AG04450 (cell line): ENCODE measurements at regions not wholly inside any gene's neighbourhood (a gene's known extent, or its start where the extent isn't known, plus 50 kb on each side); places are given as distances from the start of the nearest gene placed in this dataset.

Source experiments
- CTCF ChIA-PET: fragments of 300-600, 350-600 bp; formaldehyde crosslinking; extraction: SDS; loops from one replicate; lab custom pipeline; 2022; ENCODE audit warnings: antibody characterized with exemption, inconsistent platforms; lab: Charles Lee
- POLR2A ChIA-PET: fragments of 350-600 bp; formaldehyde crosslinking; extraction: SDS; loops from one replicate; lab custom pipeline; 2021; ENCODE audit warnings: antibody characterized with exemption, inconsistent platforms; lab: Yijun Ruan, JAX
- DNase-seq: peaks from one replicate; pipeline ENCODE4 v3.0.0-alpha.2; 2011; ENCODE audit warnings: low read depth, low spot score
- H3K27ac ChIP-seq: one replicate; pipeline ENCODE4 v1.5.1; 2012; ENCODE audit warnings: low read depth, low read length, control low read depth
- H3K27me3 ChIP-seq: one replicate; pipeline ENCODE4 v1.6.0; 2012; ENCODE audit warnings: low read length; ENCODE audit not compliant: control insufficient read depth, insufficient read depth
- H3K4me3 ChIP-seq: 2 replicates; pipeline ENCODE4 v1.5.1; 2011; ENCODE audit warnings: mild to moderate bottlenecking, low read depth, low read length, control low read depth
- H3K9me3 ChIP-seq: 2 replicates; pipeline ENCODE4 v1.5.1; 2012; ENCODE audit warnings: low read length; ENCODE audit not compliant: control insufficient read depth, insufficient read depth
- TF ChIP-seq, protein P1 (sequence below): IDR thresholded peaks from 2 replicates; pipeline ENCODE4 v1.5.1; 2011; ENCODE audit warnings: low read depth, low read length, control low read depth, inconsistent platforms

DNA sequence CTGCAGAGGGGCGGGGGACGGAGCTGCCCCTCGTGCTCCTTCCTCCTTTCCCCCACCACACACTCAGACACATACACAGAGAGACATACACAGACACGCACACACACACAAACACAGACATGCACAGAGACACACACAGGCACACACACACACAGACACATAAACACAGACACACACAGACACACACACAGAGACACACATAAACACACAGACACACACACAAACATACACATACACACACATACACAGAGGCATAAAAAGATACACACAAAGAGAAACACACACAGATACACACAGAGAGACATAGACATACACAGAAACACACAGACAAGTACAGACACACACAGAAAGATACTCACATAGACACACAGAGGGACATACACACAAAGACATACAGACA, 136.0 kb downstream of the UQCRFS1 start:
- Histone ChIP-seq H3K27me3 (no peaks in the 10 kb centered on the region), H3K27ac (no peak overlapping the region), H3K4me3 (no peak overlapping the region), H3K9me3 (peaks cover 29% of the 10 kb centered on the region)
- TF ChIP-seq, protein P1, sequence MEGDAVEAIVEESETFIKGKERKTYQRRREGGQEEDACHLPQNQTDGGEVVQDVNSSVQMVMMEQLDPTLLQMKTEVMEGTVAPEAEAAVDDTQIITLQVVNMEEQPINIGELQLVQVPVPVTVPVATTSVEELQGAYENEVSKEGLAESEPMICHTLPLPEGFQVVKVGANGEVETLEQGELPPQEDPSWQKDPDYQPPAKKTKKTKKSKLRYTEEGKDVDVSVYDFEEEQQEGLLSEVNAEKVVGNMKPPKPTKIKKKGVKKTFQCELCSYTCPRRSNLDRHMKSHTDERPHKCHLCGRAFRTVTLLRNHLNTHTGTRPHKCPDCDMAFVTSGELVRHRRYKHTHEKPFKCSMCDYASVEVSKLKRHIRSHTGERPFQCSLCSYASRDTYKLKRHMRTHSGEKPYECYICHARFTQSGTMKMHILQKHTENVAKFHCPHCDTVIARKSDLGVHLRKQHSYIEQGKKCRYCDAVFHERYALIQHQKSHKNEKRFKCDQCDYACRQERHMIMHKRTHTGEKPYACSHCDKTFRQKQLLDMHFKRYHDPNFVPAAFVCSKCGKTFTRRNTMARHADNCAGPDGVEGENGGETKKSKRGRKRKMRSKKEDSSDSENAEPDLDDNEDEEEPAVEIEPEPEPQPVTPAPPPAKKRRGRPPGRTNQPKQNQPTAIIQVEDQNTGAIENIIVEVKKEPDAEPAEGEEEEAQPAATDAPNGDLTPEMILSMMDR, result no peak
- ChIA-PET POLR2A (no interaction called here), CTCF (no interaction called here)
- no peak for DNase-seq

- Histone ChIP-seq H3K4me3 (no peak overlapping the region), H3K27me3 (no peaks in the 10 kb centered on the region), H3K9me3 (peaks cover 29% of the 10 kb centered on the region), H3K27ac (no peak overlapping the region)
- TF ChIP-seq, protein P1, result no peak
- CTCF ChIA-PET, result no interaction called here
- POLR2A ChIA-PET, result no interaction called here
- no peak for DNase-seq
Measured at GRCh38 chr19:29076161-29076560, 136.8 kb downstream of the UQCRFS1 start.

- no peak overlapping the region for H3K27ac ChIP-seq
- DNase-seq, result no peak
- H3K4me3 ChIP-seq, result no peak overlapping the region
- ChIA-PET CTCF (no interaction called here), POLR2A (no interaction called here)
- TF ChIP-seq, protein P1, result no peak
- H3K27me3 ChIP-seq, result no peaks in the 10 kb centered on the region
- peaks cover 29% of the 10 kb centered on the region for H3K9me3 ChIP-seq
Measured at GRCh38 chr19:29075149-29075548, 137.8 kb downstream of the UQCRFS1 start.

- POLR2A ChIA-PET, result no interaction called here
- H3K4me3 ChIP-seq, result no peak overlapping the region
- H3K27ac ChIP-seq, result no peak overlapping the region
- no peak for DNase-seq
- peaks cover 29% of the 10 kb centered on the region for H3K9me3 ChIP-seq
- no peaks in the 10 kb centered on the region for H3K27me3 ChIP-seq
- CTCF ChIA-PET, result no interaction called here
- TF ChIP-seq, protein P1, result no peak
Measured at GRCh38 chr19:29074579-29074978, 138.4 kb downstream of the UQCRFS1 start.

GRCh38 chr19:29067831-29068230, 145.1 kb downstream of the UQCRFS1 start:
- TF ChIP-seq, protein P1, result no peak
- no peak overlapping the region for H3K4me3 ChIP-seq
- H3K9me3 ChIP-seq, result peaks cover 12% of the 10 kb centered on the region
- no peak overlapping the region for H3K27ac ChIP-seq
- CTCF ChIA-PET, result no interaction called here
- no peak for DNase-seq
- POLR2A ChIA-PET, result no interaction called here
- no peaks in the 10 kb centered on the region for H3K27me3 ChIP-seq
